HEK293 (cell line): ENCODE measurements at regions not wholly inside any gene's neighbourhood (a gene's known extent, or its start where the extent isn't known, plus 50 kb on each side); places are given as distances from the start of the nearest gene placed in this dataset.

Experiments
- BCL11A ChIP-seq: fragments of 450-650 bp; formaldehyde crosslinking; IDR thresholded peaks from 2 replicates; pipeline ENCODE4 v1.5.1; 2016; ENCODE audit warnings: low read depth, missing biosample characterization, missing genetic modification characterization
- ZNF274 ChIP-seq, 2 experiments: fragments of 200-500 bp in 1 of 2; fragments of 450-650 bp in 1 of 2; sonication (Bioruptor generic) in 1 of 2; formaldehyde crosslinking in 1 of 2; IDR thresholded peaks; 2 replicates each; pipeline versions ENCODE4 v1.5.1 to v1.6.1; 2014 to 2016; ENCODE audit warnings: borderline replicate concordance in 1 of 2, inconsistent platforms in 1 of 2, low read length in 1 of 2, missing biosample characterization in 1 of 2, missing genetic modification characterization in 1 of 2
- TF ChIP-seq, protein P1 (sequence below): fragments of 450-650 bp; formaldehyde crosslinking; IDR thresholded peaks from 2 replicates; pipeline ENCODE4 v1.5.1; 2016; ENCODE audit warnings: missing biosample characterization, missing genetic modification characterization
- TF ChIP-seq, protein P2 (sequence below): fragments of 450-650 bp; formaldehyde crosslinking; optimal IDR thresholded peaks from 2 replicates; pipeline ENCODE3; 2016; ENCODE audit warnings: missing biosample characterization, mild to moderate bottlenecking, missing genetic modification characterization

DNA sequence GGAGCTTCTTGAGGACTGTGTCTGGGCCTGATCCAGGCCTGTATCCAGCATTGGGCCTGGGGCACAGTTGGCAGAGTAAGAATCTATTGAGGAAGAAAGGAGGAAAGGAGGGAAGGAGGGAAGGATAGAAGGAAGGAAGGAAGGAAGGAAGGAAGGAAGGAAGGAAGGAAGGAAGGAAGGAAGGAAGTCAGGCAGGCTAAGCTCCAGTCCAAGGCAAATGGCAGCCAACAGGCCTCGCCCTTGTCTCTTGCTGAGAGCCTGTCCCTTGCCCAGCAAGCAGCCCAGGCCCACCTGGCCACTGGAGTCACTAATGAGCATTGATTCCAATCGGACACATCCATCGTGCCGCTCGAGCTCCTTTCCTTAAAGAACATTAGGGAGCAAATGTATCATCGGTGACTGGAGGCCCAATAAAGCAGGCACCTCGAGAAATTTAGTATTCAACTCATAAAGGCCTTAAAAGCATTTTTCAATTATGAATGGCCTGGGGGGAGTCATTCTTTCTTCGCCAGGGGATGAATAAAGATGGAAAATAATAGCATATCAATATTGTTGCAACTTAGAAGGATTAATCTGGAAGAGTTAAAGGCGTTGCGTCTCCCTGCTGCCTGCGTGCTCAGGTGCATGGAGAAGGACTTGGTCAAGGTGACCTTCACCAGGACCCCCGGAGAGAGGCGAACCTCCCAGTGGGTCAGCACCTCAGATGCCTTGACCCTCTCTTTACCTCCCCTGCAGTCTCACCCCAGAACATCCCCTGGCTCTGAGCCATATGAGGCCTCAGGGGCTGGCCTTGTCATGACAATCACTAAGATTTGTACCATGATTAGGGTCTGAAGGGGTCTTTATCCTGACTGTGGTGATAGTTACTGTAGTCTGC lies 144.5 kb upstream of the RUNX3 start:
- TF ChIP-seq, protein P1, sequence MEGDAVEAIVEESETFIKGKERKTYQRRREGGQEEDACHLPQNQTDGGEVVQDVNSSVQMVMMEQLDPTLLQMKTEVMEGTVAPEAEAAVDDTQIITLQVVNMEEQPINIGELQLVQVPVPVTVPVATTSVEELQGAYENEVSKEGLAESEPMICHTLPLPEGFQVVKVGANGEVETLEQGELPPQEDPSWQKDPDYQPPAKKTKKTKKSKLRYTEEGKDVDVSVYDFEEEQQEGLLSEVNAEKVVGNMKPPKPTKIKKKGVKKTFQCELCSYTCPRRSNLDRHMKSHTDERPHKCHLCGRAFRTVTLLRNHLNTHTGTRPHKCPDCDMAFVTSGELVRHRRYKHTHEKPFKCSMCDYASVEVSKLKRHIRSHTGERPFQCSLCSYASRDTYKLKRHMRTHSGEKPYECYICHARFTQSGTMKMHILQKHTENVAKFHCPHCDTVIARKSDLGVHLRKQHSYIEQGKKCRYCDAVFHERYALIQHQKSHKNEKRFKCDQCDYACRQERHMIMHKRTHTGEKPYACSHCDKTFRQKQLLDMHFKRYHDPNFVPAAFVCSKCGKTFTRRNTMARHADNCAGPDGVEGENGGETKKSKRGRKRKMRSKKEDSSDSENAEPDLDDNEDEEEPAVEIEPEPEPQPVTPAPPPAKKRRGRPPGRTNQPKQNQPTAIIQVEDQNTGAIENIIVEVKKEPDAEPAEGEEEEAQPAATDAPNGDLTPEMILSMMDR (tag by site-specific recombination) = no peak
- TF ChIP-seq BCL11A = no peak
- no peak for TF ChIP-seq ZNF274 (IDR thresholded peaks at IDR 0.05; ENCODE audit: low read length)
- no peak for TF ChIP-seq ZNF274 (tag by site-specific recombination; IDR thresholded peaks at IDR 0.05; ENCODE audit: borderline replicate concordance)
- TF ChIP-seq, protein P2, sequence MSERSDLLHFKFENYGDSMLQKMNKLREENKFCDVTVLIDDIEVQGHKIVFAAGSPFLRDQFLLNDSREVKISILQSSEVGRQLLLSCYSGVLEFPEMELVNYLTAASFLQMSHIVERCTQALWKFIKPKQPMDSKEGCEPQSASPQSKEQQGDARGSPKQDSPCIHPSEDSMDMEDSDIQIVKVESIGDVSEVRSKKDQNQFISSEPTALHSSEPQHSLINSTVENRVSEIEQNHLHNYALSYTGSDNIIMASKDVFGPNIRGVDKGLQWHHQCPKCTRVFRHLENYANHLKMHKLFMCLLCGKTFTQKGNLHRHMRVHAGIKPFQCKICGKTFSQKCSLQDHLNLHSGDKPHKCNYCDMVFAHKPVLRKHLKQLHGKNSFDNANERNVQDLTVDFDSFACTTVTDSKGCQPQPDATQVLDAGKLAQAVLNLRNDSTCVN (tag by site-specific recombination) = no peak
